IPS-11a (cell line): ENCODE measurements at regions not wholly inside any gene's neighbourhood (a gene's known extent, or its start where the extent isn't known, plus 50 kb on each side); places are given as distances from the start of the nearest gene placed in this dataset.
"Not testable (repeated sequence)": the region's sequence is repeated elsewhere in the genome, so short reads cannot be mapped to it uniquely, and the experiment has no call there.

Experiments used
- H3K4me3 ChIP-seq: one replicate; pipeline ENCODE4 v1.5.1; 2013; ENCODE audit warnings: low read depth, low read length, control low read depth

GRCh38 chr17:45585794-45586650 is 95.5 kb upstream of the PLEKHM1 start:
- H3K4me3 ChIP-seq = peak overlapping the region; percentile 27

- H3K4me3 ChIP-seq = not testable (repeated sequence)
Observed at GRCh38 chr17:45586651-45586934, 96.1 kb upstream of the PLEKHM1 start.

- H3K4me3 ChIP-seq = not testable (repeated sequence)
Observed at GRCh38 chr17:45592433-45592923, 102.0 kb upstream of the PLEKHM1 start.

GRCh38 chr17:45596347-45596746 is 105.8 kb upstream of the PLEKHM1 start:
- not testable (repeated sequence) for H3K4me3 ChIP-seq

- H3K4me3 ChIP-seq = not testable (repeated sequence)
Observed at GRCh38 chr17:45600052-45601012, 109.8 kb upstream of the PLEKHM1 start.

GRCh38 chr17:45601013-45601412 is 110.5 kb upstream of the PLEKHM1 start:
- not testable (repeated sequence) for H3K4me3 ChIP-seq

GRCh38 chr17:45601605-45602539 is 111.4 kb upstream of the PLEKHM1 start:
- H3K4me3 ChIP-seq = not testable (repeated sequence)

GRCh38 chr17:45605751-45606150 is 115.2 kb upstream of the PLEKHM1 start:
- not testable (repeated sequence) for H3K4me3 ChIP-seq

- H3K4me3 ChIP-seq = not testable (repeated sequence)
Observed at GRCh38 chr17:45619984-45620405, 129.5 kb upstream of the PLEKHM1 start.

- peak overlapping the region; percentile 4 for H3K4me3 ChIP-seq
Observed at GRCh38 chr17:45620468-45620867, 129.9 kb upstream of the PLEKHM1 start.

GRCh38 chr17:45621087-45621486 is 130.6 kb upstream of the PLEKHM1 start:
- H3K4me3 ChIP-seq = not testable (repeated sequence)

- H3K4me3 ChIP-seq = not testable (repeated sequence)
Observed at GRCh38 chr17:45622295-45622694, 131.8 kb upstream of the PLEKHM1 start.

GRCh38 chr17:45628019-45628418 is 137.5 kb upstream of the PLEKHM1 start:
- no peak overlapping the region for H3K4me3 ChIP-seq

GRCh38 chr17:45631941-45632340 is 141.4 kb upstream of the PLEKHM1 start:
- no peak overlapping the region for H3K4me3 ChIP-seq

GRCh38 chr17:45639297-45639849 is 144.7 kb upstream of the CRHR1 start:
- no peak overlapping the region for H3K4me3 ChIP-seq

GRCh38 chr17:45640141-45640850 is 143.8 kb upstream of the CRHR1 start:
- H3K4me3 ChIP-seq = no peak overlapping the region

GRCh38 chr17:45641541-45641940 is 142.6 kb upstream of the CRHR1 start:
- no peak overlapping the region for H3K4me3 ChIP-seq

GRCh38 chr17:45643591-45643990 is 140.5 kb upstream of the CRHR1 start:
- no peak overlapping the region for H3K4me3 ChIP-seq

- H3K4me3 ChIP-seq = not testable (repeated sequence)
Observed at GRCh38 chr17:45644637-45645036, 139.5 kb upstream of the CRHR1 start.

GRCh38 chr17:45645330-45645729 is 138.8 kb upstream of the CRHR1 start:
- no peak overlapping the region for H3K4me3 ChIP-seq
